Calu3 (cell line): ENCODE measurements at regions not wholly inside any gene's neighbourhood (a gene's known extent, or its start where the extent isn't known, plus 50 kb on each side); places are given as distances from the start of the nearest gene placed in this dataset.

ENCODE experiments used
- BruUV-seq: library from RNA; stranded (reverse); fragments of 400-500 nt; replicated peaks from 2 replicates; lab custom pipeline; 2021; lab: Mats Ljungman, UMichigan
- CTCF ChIA-PET: fragments of 300-600 bp; sonication (Branson Sonifier 250); formaldehyde crosslinking; loops from one replicate; lab custom pipeline; 2022; ENCODE audit warnings: antibody characterized with exemption; lab: Charles Lee
- DNase-seq: peaks from one replicate; pipeline ENCODE4 v3.0.0; 2022
- H3K27ac Mint-ChIP-seq: one replicate; pipeline ENCODE4 v1.8.0; 2022; ENCODE audit warnings: mixed read lengths; ENCODE audit not compliant: unreplicated experiment
- H3K27me3 Mint-ChIP-seq: one replicate; pipeline ENCODE4 v1.8.0; 2022; ENCODE audit warnings: mixed read lengths; ENCODE audit not compliant: unreplicated experiment
- H3K36me3 Mint-ChIP-seq: one replicate; pipeline ENCODE4 v1.8.0; 2022; ENCODE audit warnings: mild to moderate bottlenecking, moderate library complexity, mixed read lengths; ENCODE audit not compliant: insufficient read depth, unreplicated experiment
- H3K4me1 Mint-ChIP-seq: one replicate; pipeline ENCODE4 v1.8.0; 2022; ENCODE audit warnings: mild to moderate bottlenecking, low read depth, mixed read lengths; ENCODE audit not compliant: unreplicated experiment
- H3K4me3 Mint-ChIP-seq: one replicate; pipeline ENCODE4 v1.8.0; 2022; ENCODE audit warnings: mild to moderate bottlenecking, low read depth, moderate library complexity, mixed read lengths; ENCODE audit not compliant: unreplicated experiment
- H3K9me3 Mint-ChIP-seq: one replicate; pipeline ENCODE4 v1.8.0; 2022; ENCODE audit warnings: low read depth, mixed read lengths; ENCODE audit not compliant: unreplicated experiment
- intact Hi-C: fragments of 100-400 bp; cut with micrococcal nuclease; formaldehyde crosslinking; loops from one replicate; pipeline ENCODE4 v1.10.0; 2022; ENCODE audit not compliant: unreplicated experiment
- TF ChIP-seq, protein P1 (sequence below): fragments of 200-600 bp; IDR thresholded peaks from one replicate; pipeline ENCODE4 v1.8.0; 2022; ENCODE audit warnings: antibody characterized with exemption; ENCODE audit not compliant: unreplicated experiment

DNA sequence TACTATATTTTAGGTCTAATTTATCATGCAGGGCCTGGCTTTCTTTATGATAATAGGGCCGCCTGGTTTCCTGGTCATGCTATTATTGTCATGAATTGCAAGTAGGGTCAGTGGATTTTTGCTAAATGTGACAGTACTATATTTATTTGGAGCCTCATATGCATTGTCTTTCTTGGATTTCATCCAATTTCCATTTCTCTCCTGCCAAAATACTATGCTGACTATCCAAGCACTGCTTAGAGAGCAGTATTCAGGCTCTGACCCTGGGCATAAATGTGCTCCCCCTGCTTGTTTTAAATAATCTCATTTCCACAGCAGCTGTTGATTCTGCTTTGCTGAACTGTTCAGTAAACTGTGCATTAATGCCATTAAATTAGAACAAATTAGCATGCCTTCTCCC, 269.3 kb downstream of the GPM6A start:
- peaks cover 8% of the 10 kb centered on the region for H3K4me1 Mint-ChIP-seq
- H3K9me3 Mint-ChIP-seq: no peaks in the 10 kb centered on the region
- CTCF ChIA-PET: no interaction called here
- no peaks in the 10 kb centered on the region for H3K36me3 Mint-ChIP-seq
- H3K4me3 Mint-ChIP-seq: no peak overlapping the region
- no peaks in the 10 kb centered on the region for H3K27me3 Mint-ChIP-seq
- H3K27ac Mint-ChIP-seq: no peak overlapping the region
- intact Hi-C loops: no loop called here
- DNase-seq: no peak
- no TSS peak for BruUV-seq
- TF ChIP-seq, protein P1, sequence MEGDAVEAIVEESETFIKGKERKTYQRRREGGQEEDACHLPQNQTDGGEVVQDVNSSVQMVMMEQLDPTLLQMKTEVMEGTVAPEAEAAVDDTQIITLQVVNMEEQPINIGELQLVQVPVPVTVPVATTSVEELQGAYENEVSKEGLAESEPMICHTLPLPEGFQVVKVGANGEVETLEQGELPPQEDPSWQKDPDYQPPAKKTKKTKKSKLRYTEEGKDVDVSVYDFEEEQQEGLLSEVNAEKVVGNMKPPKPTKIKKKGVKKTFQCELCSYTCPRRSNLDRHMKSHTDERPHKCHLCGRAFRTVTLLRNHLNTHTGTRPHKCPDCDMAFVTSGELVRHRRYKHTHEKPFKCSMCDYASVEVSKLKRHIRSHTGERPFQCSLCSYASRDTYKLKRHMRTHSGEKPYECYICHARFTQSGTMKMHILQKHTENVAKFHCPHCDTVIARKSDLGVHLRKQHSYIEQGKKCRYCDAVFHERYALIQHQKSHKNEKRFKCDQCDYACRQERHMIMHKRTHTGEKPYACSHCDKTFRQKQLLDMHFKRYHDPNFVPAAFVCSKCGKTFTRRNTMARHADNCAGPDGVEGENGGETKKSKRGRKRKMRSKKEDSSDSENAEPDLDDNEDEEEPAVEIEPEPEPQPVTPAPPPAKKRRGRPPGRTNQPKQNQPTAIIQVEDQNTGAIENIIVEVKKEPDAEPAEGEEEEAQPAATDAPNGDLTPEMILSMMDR: no peak

DNA sequence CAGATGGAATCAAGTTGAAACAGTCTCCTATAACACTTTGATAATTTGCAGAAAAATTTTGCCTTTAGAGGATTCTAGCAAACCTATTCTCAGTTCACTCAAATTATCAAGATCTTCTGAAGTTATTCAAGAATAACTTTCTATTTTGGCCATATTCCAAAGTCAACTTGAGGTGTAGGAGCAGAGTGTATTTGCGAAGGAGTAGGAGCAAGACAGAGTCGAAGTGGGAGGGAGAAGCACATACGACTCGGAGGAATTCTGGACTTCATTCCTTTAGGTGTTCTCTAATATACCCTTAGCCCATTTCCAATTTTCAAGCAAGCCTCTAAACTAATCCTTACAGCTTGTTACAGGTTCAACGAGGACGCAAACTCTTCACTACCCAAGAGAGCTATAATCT, 252.9 kb downstream of the GPM6A start:
- CTCF ChIA-PET: no interaction called here
- TF ChIP-seq, protein P1: no peak
- H3K9me3 Mint-ChIP-seq: no peaks in the 10 kb centered on the region
- BruUV-seq: no TSS peak
- H3K36me3 Mint-ChIP-seq: no peaks in the 10 kb centered on the region
- H3K4me3 Mint-ChIP-seq: no peak overlapping the region
- intact Hi-C loops: no loop called here
- H3K4me1 Mint-ChIP-seq: peaks cover 16% of the 10 kb centered on the region
- no peaks in the 10 kb centered on the region for H3K27me3 Mint-ChIP-seq
- DNase-seq: no peak
- no peak overlapping the region for H3K27ac Mint-ChIP-seq

DNA sequence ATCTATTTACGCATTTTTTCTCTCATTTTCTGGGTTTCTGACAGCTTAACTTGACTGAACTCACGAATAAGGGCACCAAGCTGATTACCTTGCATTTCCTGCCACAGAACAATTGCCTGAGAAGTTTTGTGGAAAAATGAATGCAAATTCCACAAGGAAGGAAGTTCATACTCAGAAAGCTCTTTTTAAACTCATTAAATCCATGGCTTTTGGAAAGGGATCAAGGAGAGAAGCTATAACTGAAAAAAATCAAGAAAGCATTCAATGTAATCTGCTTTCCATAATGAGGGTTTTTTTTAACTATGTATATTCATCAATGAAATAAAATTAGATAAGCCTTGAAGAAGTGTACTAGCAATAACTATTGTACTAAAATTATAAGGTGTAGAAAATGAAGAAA, 252.5 kb downstream of the GPM6A start:
- Mint-ChIP-seq H3K4me3 (no peak overlapping the region), H3K27ac (no peak overlapping the region), H3K27me3 (no peaks in the 10 kb centered on the region), H3K36me3 (no peaks in the 10 kb centered on the region), H3K4me1 (peaks cover 16% of the 10 kb centered on the region), H3K9me3 (no peaks in the 10 kb centered on the region)
- CTCF ChIA-PET: no interaction called here
- TF ChIP-seq, protein P1: no peak
- no TSS peak for BruUV-seq
- DNase-seq: no peak
- intact Hi-C loops: no loop called here

DNA sequence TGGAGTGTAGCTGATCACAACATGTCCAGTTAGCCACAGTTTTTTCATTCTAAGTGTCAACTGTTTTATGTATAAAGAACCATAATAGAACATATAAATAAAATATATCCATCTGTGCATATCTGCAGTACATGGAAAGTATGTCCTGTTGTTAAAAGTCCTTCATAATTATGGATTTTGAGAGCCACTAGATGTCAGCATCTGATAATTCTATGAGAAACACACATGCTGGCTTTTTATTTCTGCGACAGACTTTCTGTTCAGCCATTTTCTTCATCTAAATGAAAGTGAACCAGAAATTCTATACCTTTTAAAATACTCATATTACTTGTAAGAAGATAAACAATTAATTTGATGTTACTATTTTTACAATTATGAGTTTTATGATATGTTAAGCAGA, 251.5 kb downstream of the GPM6A start:
- Mint-ChIP-seq H3K27ac (no peak overlapping the region), H3K4me1 (peaks cover 16% of the 10 kb centered on the region), H3K9me3 (no peaks in the 10 kb centered on the region), H3K36me3 (no peaks in the 10 kb centered on the region), H3K4me3 (no peak overlapping the region), H3K27me3 (no peaks in the 10 kb centered on the region)
- TF ChIP-seq, protein P1: no peak
- no peak for DNase-seq
- BruUV-seq: no TSS peak
- intact Hi-C loops: loop anchor here (1.0 kb wide), 1 partner anchor 332 kb away; no protein-coding TSS in a partner anchor
- CTCF ChIA-PET: no interaction called here
